Skeletal muscle satellite cell (primary cell): ENCODE measurements at regions not wholly inside any gene's neighbourhood (a gene's known extent, or its start where the extent isn't known, plus 50 kb on each side); places are given as distances from the start of the nearest gene placed in this dataset.

Source experiments
- H3K27me3 ChIP-seq: 2 replicates; pipeline ENCODE4 v1.7.0; 2013; ENCODE audit warnings: low read length; ENCODE audit not compliant: control insufficient read depth, insufficient read depth
- H3K36me3 ChIP-seq: 2 replicates; pipeline ENCODE4 v1.7.0; 2013; ENCODE audit warnings: mild to moderate bottlenecking, control low read depth, low read length; ENCODE audit not compliant: insufficient read depth
- H3K4me1 ChIP-seq: 2 replicates; pipeline ENCODE4 v1.7.0; 2013; ENCODE audit warnings: low read length; ENCODE audit not compliant: control insufficient read depth, insufficient read depth
- H3K4me2 ChIP-seq: 2 replicates; pipeline ENCODE4 v1.7.0; 2013; ENCODE audit warnings: mild to moderate bottlenecking, low read length
- H3K4me3 ChIP-seq: 2 replicates; pipeline ENCODE4 v1.7.0; 2013; ENCODE audit warnings: low read length
- H3K9ac ChIP-seq: 2 replicates; pipeline ENCODE4 v1.7.0; 2013; ENCODE audit warnings: mild to moderate bottlenecking, low read depth, low read length, moderate library complexity
- H3K9me3 ChIP-seq: replicated peaks from 2 replicates; pipeline ENCODE4 v1.7.0; 2013; ENCODE audit warnings: mild to moderate bottlenecking, control low read depth, low read length

DNA sequence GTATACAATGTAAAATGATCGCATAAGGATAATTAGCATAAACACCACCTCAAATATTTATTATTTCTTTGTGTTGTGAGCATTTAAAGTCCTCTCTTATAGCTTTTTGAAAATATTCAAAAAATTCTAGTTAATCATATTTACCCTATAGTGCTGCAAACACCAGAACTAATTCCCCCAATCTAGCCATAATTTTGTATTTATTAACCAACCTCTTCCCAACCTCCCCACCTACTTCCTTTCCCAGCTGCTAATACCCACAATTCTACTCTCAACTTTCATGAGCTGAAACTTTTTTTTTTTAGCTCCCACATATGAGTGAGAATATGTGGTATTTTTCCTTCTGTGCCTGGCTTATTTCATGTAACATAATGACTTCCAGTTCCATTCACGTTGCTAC is 317.8 kb upstream of the ATP10B start:
- H3K27me3 ChIP-seq = no peaks in the 10 kb centered on the region
- H3K9me3 ChIP-seq = no peaks in the 10 kb centered on the region
- no peaks in the 10 kb centered on the region for H3K4me1 ChIP-seq
- H3K9ac ChIP-seq = no peak overlapping the region
- H3K4me3 ChIP-seq = no peak overlapping the region
- H3K4me2 ChIP-seq = no peak overlapping the region
- H3K36me3 ChIP-seq = no peaks in the 10 kb centered on the region

DNA sequence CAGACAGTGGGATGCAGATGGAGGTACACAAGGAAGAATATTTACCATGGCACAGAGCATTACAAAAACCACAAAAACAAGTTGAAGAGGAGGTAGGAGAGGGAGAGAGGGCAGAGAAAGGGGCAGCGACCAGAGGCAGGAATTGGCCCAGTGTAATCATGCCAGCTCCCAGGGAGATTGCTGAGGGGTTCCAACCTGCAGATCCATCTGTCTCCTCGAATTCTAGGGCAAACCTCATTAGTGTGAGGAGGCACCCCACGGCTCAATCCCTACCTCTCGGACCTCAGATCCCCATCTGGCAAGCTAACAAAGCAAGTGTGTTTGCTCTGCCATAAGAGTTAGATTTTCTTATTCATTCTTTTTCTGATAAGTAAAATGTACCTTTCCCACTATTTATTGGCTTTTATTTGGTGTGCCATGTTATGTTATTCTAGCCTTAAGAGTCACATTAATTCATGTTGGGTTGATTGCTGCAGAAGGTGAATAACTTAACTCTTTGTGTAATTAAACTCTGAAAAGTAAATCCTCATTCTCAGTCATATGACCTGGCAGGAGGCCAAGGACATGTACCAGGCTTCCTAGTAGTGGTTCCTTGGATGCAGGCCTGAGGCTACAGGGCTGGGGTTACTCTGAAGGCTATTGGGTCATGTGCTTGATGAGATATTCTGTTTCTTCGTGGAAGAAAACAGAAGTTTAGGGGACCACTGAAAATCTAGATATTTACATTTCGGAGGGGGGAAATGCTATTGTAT is 315.2 kb upstream of the ATP10B start:
- Histone ChIP-seq H3K4me2 (no peak overlapping the region), H3K36me3 (no peaks in the 10 kb centered on the region), H3K4me1 (no peaks in the 10 kb centered on the region), H3K9me3 (no peaks in the 10 kb centered on the region), H3K27me3 (no peaks in the 10 kb centered on the region), H3K4me3 (no peak overlapping the region), H3K9ac (no peak overlapping the region)

DNA sequence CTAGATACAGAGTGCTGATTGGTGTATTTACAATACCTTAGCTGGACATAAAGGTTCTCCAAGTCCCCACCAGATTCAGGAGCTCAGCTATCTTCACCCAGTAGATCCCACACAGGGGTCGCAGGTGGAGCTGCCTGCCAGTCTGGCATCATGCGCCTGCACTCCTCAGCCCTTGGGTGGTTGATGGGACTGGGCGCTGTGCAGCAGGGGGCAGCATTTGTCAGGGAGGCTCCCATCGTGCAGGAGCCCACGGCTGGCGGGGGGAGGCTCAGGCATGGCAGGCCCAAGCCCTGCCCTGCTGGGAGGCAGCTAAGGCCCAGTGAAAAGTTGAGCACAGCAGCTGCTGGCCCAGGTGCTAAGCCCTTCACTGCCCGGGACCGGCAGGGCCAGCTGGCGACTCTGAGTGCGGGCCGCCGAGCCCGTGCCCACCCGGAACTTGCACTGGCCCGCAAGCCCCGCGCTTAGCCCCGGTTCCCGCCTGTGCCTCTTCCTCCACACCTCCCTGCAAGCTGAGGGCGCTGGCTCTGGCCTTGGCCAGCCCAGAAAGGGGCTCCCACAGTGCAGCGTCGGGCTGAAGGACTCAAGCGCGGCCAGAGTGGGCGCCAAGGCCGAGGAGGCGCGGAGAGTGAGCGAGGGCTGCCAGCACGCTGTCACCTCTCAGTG is 314.1 kb upstream of the ATP10B start:
- no peaks in the 10 kb centered on the region for H3K9me3 ChIP-seq
- H3K4me1 ChIP-seq = no peaks in the 10 kb centered on the region
- no peak overlapping the region for H3K4me3 ChIP-seq
- H3K4me2 ChIP-seq = no peak overlapping the region
- H3K36me3 ChIP-seq = no peaks in the 10 kb centered on the region
- no peaks in the 10 kb centered on the region for H3K27me3 ChIP-seq
- no peak overlapping the region for H3K9ac ChIP-seq

DNA sequence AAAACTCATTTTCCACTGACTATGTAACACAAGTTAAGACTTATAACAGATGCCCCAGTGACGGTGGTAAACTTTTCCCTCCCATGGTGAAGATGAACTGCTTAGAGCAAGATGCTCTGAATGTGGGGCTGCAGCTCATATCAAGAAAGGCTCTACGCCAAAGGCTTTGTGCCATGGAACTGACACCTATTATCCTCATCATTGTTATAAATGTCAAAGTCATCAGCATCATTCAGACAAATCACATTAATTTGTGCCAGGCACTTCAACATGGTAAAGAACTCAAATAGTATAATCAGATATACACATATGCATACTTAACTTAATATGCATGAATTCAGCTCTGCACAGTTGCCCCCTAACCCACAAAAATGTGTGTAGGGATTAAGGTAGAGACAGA is 305.9 kb upstream of the ATP10B start:
- Histone ChIP-seq H3K4me2 (no peak overlapping the region), H3K9me3 (no peaks in the 10 kb centered on the region), H3K4me3 (no peak overlapping the region), H3K9ac (no peak overlapping the region), H3K36me3 (no peaks in the 10 kb centered on the region), H3K27me3 (no peaks in the 10 kb centered on the region), H3K4me1 (no peaks in the 10 kb centered on the region)

DNA sequence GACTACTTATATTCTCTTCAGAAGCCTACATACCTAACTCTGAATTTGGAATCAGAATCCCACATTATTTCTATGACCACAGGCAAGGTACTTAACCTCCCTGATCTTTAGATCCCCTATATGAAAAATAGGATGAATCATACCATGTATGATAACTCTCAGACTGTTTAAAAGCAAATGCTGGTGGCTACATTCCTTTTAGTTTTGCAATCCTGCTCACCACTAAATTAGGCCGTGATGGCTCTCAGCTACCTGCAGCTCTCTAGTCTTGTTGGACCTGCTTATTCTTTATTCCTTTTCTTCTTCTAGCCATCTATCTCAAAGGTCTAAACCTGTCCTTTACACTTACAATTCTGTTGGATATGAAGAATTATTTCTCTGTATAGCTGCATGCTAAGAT is 303.4 kb upstream of the ATP10B start:
- H3K4me3 ChIP-seq = no peak overlapping the region
- no peaks in the 10 kb centered on the region for H3K36me3 ChIP-seq
- H3K9me3 ChIP-seq = no peaks in the 10 kb centered on the region
- H3K4me2 ChIP-seq = no peak overlapping the region
- H3K27me3 ChIP-seq = no peaks in the 10 kb centered on the region
- no peak overlapping the region for H3K9ac ChIP-seq
- H3K4me1 ChIP-seq = no peaks in the 10 kb centered on the region

DNA sequence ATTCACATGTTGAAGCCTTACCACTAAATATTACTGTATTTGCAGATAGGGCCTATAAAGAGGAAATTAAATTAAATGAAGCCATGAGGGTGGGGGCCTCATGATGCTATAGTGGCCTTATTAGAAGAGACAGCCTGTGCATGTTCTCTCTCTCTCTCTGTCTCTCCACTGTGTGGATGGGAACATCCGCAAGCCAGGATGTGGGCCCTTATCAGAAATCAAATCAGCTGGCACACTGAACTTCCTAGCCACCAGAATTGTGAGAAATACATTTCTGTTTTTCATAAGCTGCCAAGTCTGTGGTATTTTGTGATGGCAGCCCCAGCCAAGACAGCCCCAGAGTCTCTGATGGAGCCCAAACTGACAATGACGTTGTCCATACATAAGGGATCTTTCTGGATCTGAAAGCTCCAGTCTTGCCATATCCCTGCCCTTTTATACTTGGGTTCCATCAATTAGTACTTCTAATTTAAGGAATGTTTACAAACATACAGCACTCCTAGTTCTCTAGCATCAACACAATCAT is 300.5 kb upstream of the ATP10B start:
- H3K4me3 ChIP-seq = no peak overlapping the region
- H3K9me3 ChIP-seq = no peaks in the 10 kb centered on the region
- no peak overlapping the region for H3K9ac ChIP-seq
- no peaks in the 10 kb centered on the region for H3K4me1 ChIP-seq
- no peaks in the 10 kb centered on the region for H3K36me3 ChIP-seq
- H3K27me3 ChIP-seq = no peaks in the 10 kb centered on the region
- no peak overlapping the region for H3K4me2 ChIP-seq

DNA sequence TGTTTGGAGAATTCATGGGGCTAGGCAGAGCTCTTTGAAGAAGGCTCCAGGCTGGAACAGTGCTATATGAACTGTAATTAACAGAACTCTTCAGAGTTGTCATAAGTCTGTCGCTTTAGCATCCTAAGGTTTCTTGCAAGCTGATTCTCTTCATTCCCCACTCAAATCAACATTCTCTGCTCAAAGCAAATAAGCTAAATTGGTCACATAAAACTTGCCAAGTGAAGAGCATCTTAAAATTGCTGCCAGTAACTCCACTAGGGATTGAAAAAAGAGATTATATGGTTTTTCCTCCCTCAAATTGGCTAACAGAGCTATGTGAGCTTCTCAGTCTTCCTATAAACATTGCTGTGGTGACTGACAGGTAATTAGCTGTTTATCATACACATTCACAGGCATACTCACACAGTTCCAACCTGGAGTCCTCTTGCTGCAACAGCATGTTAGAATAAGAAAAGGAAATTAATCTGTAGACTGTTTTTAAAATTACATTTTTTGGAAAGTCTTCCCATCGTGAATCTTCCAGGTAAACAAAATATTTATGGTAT is 298.5 kb upstream of the ATP10B start:
- H3K4me1 ChIP-seq = no peaks in the 10 kb centered on the region
- H3K27me3 ChIP-seq = no peaks in the 10 kb centered on the region
- no peaks in the 10 kb centered on the region for H3K36me3 ChIP-seq
- no peak overlapping the region for H3K9ac ChIP-seq
- no peak overlapping the region for H3K4me2 ChIP-seq
- H3K9me3 ChIP-seq = no peaks in the 10 kb centered on the region
- no peak overlapping the region for H3K4me3 ChIP-seq

DNA sequence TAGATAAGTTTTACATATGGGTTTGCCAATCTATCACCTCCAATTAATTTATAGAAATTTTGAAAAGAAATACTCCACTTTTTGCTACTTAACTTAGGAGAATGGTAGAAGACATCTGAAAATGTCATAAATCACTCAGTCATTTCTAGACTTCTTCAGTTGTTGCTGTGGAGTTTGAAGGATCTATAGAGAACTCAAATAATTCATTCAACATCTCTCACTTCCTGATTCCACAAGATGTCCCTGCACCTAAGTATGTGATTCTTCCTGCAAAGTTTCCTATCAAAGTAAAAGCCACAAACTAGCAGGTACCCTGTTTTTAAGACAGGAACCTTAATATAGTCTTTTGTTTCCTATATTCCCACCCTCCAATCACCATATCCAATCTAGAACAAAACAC is 297.1 kb upstream of the ATP10B start:
- Histone ChIP-seq H3K36me3 (no peaks in the 10 kb centered on the region), H3K9me3 (no peaks in the 10 kb centered on the region), H3K27me3 (no peaks in the 10 kb centered on the region), H3K4me2 (no peak overlapping the region), H3K4me1 (no peaks in the 10 kb centered on the region), H3K4me3 (no peak overlapping the region), H3K9ac (no peak overlapping the region)

DNA sequence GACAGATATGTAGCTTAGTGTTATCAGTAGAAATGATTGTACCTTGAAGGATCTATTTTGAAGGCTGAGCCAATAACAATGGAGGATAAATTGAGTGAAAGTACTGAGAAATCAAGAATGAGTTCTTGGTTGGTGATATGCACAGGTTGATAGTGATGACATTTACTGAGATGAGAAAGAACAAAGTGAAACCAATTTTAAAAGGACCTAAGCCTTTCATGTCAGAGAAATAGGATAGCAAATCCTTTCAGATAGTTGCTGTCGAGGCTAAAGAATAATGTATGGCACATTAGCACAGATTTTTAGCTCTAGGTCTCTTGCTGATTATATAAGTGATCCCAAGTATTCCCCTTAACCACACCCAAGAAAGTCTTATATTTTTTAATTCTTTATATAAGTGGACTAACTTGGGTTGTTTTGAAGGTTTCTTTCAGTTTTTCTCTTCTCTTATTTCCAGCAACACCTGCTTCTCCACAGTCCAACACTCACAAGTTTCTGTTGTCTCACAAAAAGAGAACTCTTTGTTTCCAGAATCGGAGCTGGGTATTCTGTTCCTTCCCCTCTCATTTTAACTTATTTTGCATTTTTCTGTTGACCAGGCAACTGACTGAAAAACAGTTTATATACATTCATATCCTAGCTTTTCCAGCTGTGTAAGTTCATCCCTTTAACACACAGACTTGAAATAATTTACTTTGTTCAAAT is 286.9 kb upstream of the ATP10B start:
- no peak overlapping the region for H3K4me3 ChIP-seq
- H3K4me2 ChIP-seq = no peak overlapping the region

DNA sequence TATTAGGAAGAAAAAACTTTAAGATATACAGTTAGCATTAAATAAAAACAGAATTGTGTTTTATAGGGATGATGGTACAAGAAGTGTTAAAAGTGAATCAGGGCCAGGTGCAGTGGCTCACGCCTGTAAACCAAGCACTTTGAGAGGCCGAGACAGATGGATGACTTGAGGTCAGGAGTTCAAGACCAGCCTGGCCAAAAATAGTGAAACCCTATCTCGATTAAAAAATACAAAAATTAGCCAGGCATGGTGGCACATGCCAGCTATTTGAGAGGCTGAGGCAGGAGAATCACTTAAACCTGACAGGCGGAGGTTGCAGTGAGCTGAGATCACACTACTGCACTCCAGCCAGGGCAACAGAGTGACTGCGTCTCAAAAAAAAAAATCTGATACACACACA is 282.9 kb upstream of the ATP10B start:
- H3K4me2 ChIP-seq = no peak overlapping the region
- no peak overlapping the region for H3K4me3 ChIP-seq
- no peaks in the 10 kb centered on the region for H3K9me3 ChIP-seq

More for the DNA sequence above, 286.9 kb upstream of the ATP10B start:
- H3K9ac ChIP-seq = no peak overlapping the region
- H3K36me3 ChIP-seq = no peaks in the 10 kb centered on the region
- no peaks in the 10 kb centered on the region for H3K9me3 ChIP-seq
- no peaks in the 10 kb centered on the region for H3K4me1 ChIP-seq
- no peaks in the 10 kb centered on the region for H3K27me3 ChIP-seq

DNA sequence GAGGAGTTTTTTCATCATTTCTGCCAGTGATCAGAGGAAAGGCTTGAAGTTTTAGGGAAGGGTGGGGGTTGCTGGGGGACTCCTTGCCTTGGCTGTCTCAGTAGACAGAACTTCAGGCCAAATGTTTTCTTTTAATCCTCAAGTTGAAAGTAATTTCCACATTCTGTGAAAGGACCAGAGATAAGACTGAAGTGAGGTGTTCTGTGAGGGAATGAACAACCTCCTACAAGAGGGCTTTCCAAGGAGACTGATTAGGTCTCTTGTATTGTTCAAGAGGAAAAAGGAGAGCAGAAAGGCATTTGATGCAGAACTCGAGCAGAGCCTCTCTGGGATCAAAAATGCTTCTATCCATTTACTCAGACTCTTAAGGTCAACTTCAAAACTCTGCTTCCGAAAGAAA is 282.1 kb upstream of the ATP10B start:
- peaks cover 3% of the 10 kb centered on the region for H3K9me3 ChIP-seq
- no peak overlapping the region for H3K4me3 ChIP-seq
- no peak overlapping the region for H3K9ac ChIP-seq
- H3K36me3 ChIP-seq = no peaks in the 10 kb centered on the region
- H3K4me2 ChIP-seq = no peak overlapping the region
- H3K4me1 ChIP-seq = no peaks in the 10 kb centered on the region
- no peaks in the 10 kb centered on the region for H3K27me3 ChIP-seq

More for the DNA sequence above, 282.9 kb upstream of the ATP10B start:
- Histone ChIP-seq H3K9ac (no peak overlapping the region), H3K4me1 (no peaks in the 10 kb centered on the region), H3K36me3 (no peaks in the 10 kb centered on the region), H3K27me3 (no peaks in the 10 kb centered on the region)
